OCI-LY1 (cell line): ENCODE measurements at regions not wholly inside any gene's neighbourhood (a gene's known extent, or its start where the extent isn't known, plus 50 kb on each side); places are given as distances from the start of the nearest gene placed in this dataset.

ENCODE experiments used
- EZH2 ChIP-seq: fragments of 200-600 bp; sonication (generic), shearing (Covaris generic); IDR thresholded peaks from 2 replicates; pipeline ENCODE4 v1.8.0; 2017; ENCODE audit warnings: borderline replicate concordance, mixed run types, mild to moderate bottlenecking, antibody characterized with exemption, low read length, moderate library complexity, mixed read lengths
- TF ChIP-seq, protein P1 (sequence below): fragments of 200-600 bp; sonication (generic), shearing (Covaris generic); IDR thresholded peaks from 2 replicates; pipeline ENCODE4 v1.5.1; 2017; ENCODE audit warnings: mild to moderate bottlenecking, antibody characterized with exemption, low read length, moderate library complexity, mixed read lengths

DNA sequence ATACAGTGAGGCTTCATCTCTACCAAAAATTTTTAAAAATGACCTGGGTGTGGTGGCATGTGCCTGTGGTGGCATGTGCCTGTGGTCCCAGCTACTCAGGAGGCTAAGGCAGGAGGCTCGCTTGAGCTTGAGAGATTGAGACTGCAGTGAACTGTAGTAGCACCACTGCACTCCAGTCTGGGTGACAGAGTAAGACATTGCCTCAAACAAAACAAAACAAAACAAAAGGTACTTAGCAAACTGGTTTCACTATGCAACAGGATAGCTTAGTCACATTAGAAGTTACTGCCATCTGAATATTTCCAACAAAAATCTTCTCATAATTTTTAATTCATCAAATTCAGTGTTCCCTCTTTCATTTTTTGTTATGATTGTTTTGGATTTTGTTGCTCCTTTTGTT lies 137.9 kb downstream of the QRSL1 start:
- no peak for TF ChIP-seq EZH2
- TF ChIP-seq, protein P1, sequence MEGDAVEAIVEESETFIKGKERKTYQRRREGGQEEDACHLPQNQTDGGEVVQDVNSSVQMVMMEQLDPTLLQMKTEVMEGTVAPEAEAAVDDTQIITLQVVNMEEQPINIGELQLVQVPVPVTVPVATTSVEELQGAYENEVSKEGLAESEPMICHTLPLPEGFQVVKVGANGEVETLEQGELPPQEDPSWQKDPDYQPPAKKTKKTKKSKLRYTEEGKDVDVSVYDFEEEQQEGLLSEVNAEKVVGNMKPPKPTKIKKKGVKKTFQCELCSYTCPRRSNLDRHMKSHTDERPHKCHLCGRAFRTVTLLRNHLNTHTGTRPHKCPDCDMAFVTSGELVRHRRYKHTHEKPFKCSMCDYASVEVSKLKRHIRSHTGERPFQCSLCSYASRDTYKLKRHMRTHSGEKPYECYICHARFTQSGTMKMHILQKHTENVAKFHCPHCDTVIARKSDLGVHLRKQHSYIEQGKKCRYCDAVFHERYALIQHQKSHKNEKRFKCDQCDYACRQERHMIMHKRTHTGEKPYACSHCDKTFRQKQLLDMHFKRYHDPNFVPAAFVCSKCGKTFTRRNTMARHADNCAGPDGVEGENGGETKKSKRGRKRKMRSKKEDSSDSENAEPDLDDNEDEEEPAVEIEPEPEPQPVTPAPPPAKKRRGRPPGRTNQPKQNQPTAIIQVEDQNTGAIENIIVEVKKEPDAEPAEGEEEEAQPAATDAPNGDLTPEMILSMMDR, result no peak
